OCI-LY7 (cell line): ENCODE measurements at regions not wholly inside any gene's neighbourhood (a gene's known extent, or its start where the extent isn't known, plus 50 kb on each side); places are given as distances from the start of the nearest gene placed in this dataset.

Experiments used
- CTCF ChIP-seq: fragments of 200-600 bp; sonication (generic); conservative IDR thresholded peaks from 2 replicates; pipeline ENCODE4 v1.5.1; 2014; ENCODE audit warnings: mild to moderate bottlenecking, antibody characterized with exemption, low read length, moderate library complexity, mixed read lengths
- EZH2phosphoT487 ChIP-seq: fragments of 200-600 bp; sonication (generic); IDR thresholded peaks from 2 replicates; pipeline ENCODE4 v1.6.1; 2018; ENCODE audit warnings: low read depth, borderline replicate concordance, mild to moderate bottlenecking, mixed run types, antibody characterized with exemption, low read length, moderate library complexity, mixed read lengths

- no peak for TF ChIP-seq CTCF
- no peak for TF ChIP-seq EZH2phosphoT487
Observed at GRCh38 chr6:163811317-163811716, 396.8 kb downstream of the QKI start.
